Breast epithelium (tissue), 4 donors: ENCODE measurements at regions not wholly inside any gene's neighbourhood (a gene's known extent, or its start where the extent isn't known, plus 50 kb on each side); places are given as distances from the start of the nearest gene placed in this dataset.

Source experiments
- DNase-seq, 2 donors: peaks; one replicate each; pipeline ENCODE4 v3.0.0-alpha.2; 2019; ENCODE audit warnings: low spot score in 2 of 2
- H3K27ac ChIP-seq, 2 donors: fragments of 200-600 bp; sonication (generic) in 1 of 2; one replicate each; pipeline ENCODE4 v1.5.1; 2016 to 2019; ENCODE audit warnings: mild to moderate bottlenecking in 1 of 2
- H3K27me3 ChIP-seq, 2 donors: fragments of 200-600 bp; sonication (generic) in 1 of 2; one replicate each; pipeline versions ENCODE4 v1.5.1 to v1.6.0; 2017 to 2019; ENCODE audit warnings: control low read depth in 1 of 2, mild to moderate bottlenecking in 1 of 2
- H3K36me3 ChIP-seq: fragments of 200-600 bp; one replicate; pipeline ENCODE4 v1.5.1; 2019
- H3K4me1 ChIP-seq, 2 donors: fragments of 200-600 bp; sonication (generic); one replicate each; pipeline ENCODE4 v1.5.1; 2016 to 2019; ENCODE audit warnings: control low read depth in 1 of 2
- H3K4me3 ChIP-seq, 3 donors: fragments of 200-600 bp; sonication (generic); 1 replicate in 2 of 3; 2 replicates in 1 of 3; pipeline ENCODE4 v1.5.1; 2016 to 2019; ENCODE audit warnings: mild to moderate bottlenecking in 3 of 3, moderate library complexity in 2 of 3
- H3K9me3 ChIP-seq, 2 donors: fragments of 200-600 bp; sonication (generic) in 1 of 2; one replicate each; pipeline ENCODE4 v1.5.1; 2016 to 2019; ENCODE audit warnings: control low read depth in 1 of 2
- POLR2A ChIP-seq: fragments of 450-650 bp; IDR thresholded peaks from one replicate; pipeline ENCODE4 v1.6.1; 2016; ENCODE audit warnings: antibody characterized with exemption, mild to moderate bottlenecking, moderate library complexity
- POLR2AphosphoS5 ChIP-seq, 3 donors: sonication (generic); formaldehyde crosslinking; IDR thresholded peaks; one replicate each; pipeline ENCODE4 v1.6.1; 2017; ENCODE audit warnings: antibody characterized with exemption in 3 of 3
- intact Hi-C: fragments of 100-400 bp; cut with DNase I; formaldehyde crosslinking; loops from one replicate; pipeline ENCODE4 v1.15.1; 2023; ENCODE audit warnings: low total_unique reads
- TF ChIP-seq, protein P1 (sequence below), 3 donors: fragments of 450-650 bp; IDR thresholded peaks; one replicate each; pipeline ENCODE4 v1.5.1; 2016 to 2017; ENCODE audit warnings: antibody characterized with exemption in 3 of 3, mild to moderate bottlenecking in 3 of 3, moderate library complexity in 3 of 3

DNA sequence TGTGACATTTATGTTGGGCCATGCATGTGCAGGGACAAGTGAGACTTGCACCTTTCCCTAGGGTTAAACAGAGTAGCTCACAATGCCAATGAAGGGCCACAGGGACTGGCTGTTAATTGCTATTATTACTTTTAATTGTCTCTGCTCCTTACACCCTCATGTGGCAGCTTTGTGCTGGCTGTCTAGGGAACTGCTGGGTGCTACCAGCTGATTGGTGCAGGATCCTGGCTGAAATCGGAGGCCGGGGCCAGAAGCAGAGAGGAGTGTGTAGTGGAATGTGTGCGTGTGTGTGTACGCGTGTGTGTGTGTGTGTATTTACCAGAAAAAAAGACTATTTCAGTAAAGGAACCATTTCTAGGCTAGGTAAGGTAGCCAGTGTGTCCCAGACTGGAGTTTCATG lies 302.5 kb downstream of the CTTN start:
- Histone ChIP-seq H3K4me3 (no peak overlapping the region), H3K9me3 (peaks cover 0 to 6% of the 10 kb centered on the region in 2 donors), H3K36me3 (no peaks in the 10 kb centered on the region), H3K27me3 (no peaks in the 10 kb centered on the region), H3K4me1 (no peaks in the 10 kb centered on the region), H3K27ac (no peak overlapping the region)
- no peak for DNase-seq
- intact Hi-C loops, result loop anchor here (10.0 kb wide), 1 partner anchor 1954 kb away; no protein-coding TSS in a partner anchor
- TF ChIP-seq, protein P1, sequence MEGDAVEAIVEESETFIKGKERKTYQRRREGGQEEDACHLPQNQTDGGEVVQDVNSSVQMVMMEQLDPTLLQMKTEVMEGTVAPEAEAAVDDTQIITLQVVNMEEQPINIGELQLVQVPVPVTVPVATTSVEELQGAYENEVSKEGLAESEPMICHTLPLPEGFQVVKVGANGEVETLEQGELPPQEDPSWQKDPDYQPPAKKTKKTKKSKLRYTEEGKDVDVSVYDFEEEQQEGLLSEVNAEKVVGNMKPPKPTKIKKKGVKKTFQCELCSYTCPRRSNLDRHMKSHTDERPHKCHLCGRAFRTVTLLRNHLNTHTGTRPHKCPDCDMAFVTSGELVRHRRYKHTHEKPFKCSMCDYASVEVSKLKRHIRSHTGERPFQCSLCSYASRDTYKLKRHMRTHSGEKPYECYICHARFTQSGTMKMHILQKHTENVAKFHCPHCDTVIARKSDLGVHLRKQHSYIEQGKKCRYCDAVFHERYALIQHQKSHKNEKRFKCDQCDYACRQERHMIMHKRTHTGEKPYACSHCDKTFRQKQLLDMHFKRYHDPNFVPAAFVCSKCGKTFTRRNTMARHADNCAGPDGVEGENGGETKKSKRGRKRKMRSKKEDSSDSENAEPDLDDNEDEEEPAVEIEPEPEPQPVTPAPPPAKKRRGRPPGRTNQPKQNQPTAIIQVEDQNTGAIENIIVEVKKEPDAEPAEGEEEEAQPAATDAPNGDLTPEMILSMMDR (IDR thresholded peaks at IDR 0.05), result no peak
- TF ChIP-seq POLR2A (no peak), POLR2AphosphoS5 (IDR thresholded peaks at IDR 0.05) (no peak)

DNA sequence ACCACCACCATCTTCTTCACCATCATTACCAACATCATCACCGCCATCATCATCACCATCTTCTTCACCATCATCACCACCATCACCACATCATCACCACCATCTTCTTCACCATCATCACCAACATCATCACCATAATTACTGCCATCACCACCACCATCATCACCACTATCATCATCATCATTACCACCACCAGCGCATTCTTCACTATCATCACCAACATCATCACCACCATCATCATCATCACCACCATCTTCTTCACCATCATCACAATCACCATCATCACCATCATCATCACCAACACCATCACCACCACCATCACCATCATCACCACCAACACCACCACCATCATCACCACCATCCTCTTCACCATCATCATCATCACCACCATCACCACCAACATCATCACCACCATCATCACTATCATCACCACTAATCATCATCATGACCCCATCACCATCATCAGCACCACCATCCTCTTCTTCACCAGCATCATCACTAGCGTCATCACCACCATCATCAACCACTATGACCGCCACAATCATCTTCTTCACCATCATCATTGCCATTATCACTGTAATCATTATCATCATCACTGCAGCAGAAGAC lies 303.8 kb downstream of the CTTN start:
- Histone ChIP-seq H3K27ac (no peak overlapping the region), H3K4me3 (no peak overlapping the region), H3K4me1 (no peaks in the 10 kb centered on the region), H3K27me3 (no peaks in the 10 kb centered on the region), H3K9me3 (no peaks in the 10 kb centered on the region), H3K36me3 (no peaks in the 10 kb centered on the region)
- no peak for DNase-seq
- intact Hi-C loops, result loop anchor here (10.0 kb wide), 1 partner anchor 1953 kb away; no protein-coding TSS in a partner anchor
- TF ChIP-seq, protein P1 (IDR thresholded peaks at IDR 0.05), result no peak
- TF ChIP-seq POLR2A (no peak), POLR2AphosphoS5 (IDR thresholded peaks at IDR 0.05) (no peak)

DNA sequence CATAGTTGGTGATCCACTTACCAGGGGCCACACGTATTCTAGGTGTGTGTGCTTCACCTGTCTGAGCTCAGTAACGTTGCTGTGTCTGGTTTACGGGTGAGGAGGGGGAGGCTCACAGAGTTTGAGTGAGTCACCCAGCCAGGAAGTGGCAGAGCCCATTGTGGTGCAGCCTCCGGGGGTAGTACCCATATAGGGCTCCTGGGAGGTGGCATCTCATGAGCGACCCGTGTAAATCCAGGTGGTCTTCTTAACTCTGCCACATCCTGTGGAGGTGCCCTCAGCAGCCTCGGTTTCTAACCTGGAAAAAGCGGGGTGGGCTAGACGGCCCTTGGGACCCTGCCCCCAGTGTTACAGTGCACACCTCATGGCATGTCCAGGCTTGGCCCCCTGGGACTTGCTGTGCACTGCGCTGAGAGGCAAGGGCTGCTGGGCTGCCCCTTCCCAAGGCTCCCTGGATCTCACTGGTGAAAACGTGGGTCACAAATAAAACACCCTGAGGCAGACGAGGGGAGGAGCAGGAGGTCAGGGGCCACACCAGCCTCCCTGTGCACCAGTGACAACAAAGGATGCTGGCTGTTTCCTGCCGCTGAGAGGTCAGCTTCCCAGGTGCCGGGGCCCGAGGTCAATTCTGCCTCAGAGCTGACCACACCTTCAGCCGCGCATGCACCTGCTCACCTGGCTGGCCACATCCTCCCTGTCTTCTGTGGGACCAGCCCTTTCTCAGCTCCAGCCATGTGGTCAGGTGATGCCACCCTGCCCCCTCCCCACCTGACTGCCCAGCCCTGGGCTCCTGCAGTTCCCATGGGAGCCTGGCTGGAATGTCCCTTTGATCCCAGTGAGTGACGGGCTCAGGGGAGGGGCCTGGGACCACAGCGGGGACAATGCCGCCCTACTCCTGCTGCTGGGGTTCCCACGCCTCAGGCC lies 305.1 kb downstream of the CTTN start:
- DNase-seq, result no peak
- TF ChIP-seq POLR2A (no peak), POLR2AphosphoS5 (IDR thresholded peaks at IDR 0.05) (no peak)
- TF ChIP-seq, protein P1 (IDR thresholded peaks at IDR 0.05), result no peak
- Histone ChIP-seq H3K27ac (no peak overlapping the region), H3K9me3 (no peaks in the 10 kb centered on the region), H3K4me3 (no peak overlapping the region), H3K27me3 (no peaks in the 10 kb centered on the region), H3K36me3 (no peaks in the 10 kb centered on the region), H3K4me1 (no peaks in the 10 kb centered on the region)
- intact Hi-C loops, result loop anchor here (10.0 kb wide), 1 partner anchor 1951 kb away; no protein-coding TSS in a partner anchor

DNA sequence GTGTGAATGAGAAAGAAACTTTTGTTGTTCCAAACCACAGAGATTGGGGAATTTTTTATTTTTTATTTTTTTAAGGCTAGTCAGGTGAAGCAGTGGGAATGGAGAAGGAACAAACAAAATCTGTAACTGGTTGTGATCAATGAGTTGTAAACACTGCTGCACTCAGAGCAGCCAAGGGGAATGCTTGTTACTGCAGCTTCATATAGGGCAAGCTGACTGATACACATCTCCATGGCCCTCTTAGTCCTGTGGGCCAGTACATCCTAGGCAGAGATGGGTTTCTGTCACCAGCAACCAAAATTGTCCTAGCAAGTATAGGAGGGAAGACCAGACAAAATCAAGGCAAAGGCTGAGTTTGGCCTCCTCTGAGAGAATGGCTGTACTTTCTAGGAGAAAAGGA lies 306.8 kb downstream of the CTTN start:
- DNase-seq, result no peak
- Histone ChIP-seq H3K9me3 (no peaks in the 10 kb centered on the region), H3K27me3 (no peaks in the 10 kb centered on the region), H3K4me1 (no peaks in the 10 kb centered on the region), H3K4me3 (no peak overlapping the region), H3K36me3 (no peaks in the 10 kb centered on the region), H3K27ac (no peak overlapping the region)
- intact Hi-C loops, result loop anchor here (10.0 kb wide), 1 partner anchor 1950 kb away; no protein-coding TSS in a partner anchor
- TF ChIP-seq POLR2AphosphoS5 (IDR thresholded peaks at IDR 0.05), result no peak
- no peak for TF ChIP-seq POLR2A

DNA sequence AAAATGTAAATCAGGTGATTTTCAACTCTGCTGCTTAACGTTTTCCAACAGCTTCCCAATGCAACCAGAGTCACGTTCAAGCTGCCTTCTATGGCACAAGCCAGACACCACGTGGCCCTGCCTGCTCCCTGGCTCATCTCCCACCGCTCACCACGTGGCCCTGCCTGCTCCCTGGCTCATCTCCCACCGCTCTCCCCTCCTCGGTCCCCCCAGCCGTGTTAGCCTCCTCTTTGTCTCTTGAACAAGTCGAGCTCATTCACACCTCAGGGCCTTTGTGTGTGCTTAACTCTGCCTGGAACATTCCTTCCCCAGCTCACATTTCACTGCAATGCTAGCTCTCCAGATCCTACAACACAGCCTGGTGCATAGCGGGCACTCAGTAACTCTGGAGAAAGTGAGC lies 307.6 kb downstream of the CTTN start:
- Histone ChIP-seq H3K36me3 (no peaks in the 10 kb centered on the region), H3K4me1 (no peaks in the 10 kb centered on the region), H3K4me3 (no peak overlapping the region), H3K9me3 (no peaks in the 10 kb centered on the region), H3K27me3 (no peaks in the 10 kb centered on the region), H3K27ac (no peak overlapping the region)
- intact Hi-C loops, result loop anchor here (10.0 kb wide), 1 partner anchor 1949 kb away; no protein-coding TSS in a partner anchor
- DNase-seq, result no peak
- TF ChIP-seq, protein P1 (IDR thresholded peaks at IDR 0.05), result no peak
- TF ChIP-seq POLR2A, result no peak
